ENCODE measurements at regions not wholly inside any gene's neighbourhood (a gene's known extent, or its start where the extent isn't known, plus 50 kb on each side); places are given as distances from the start of the nearest gene placed in this dataset.

- ChIA-PET CTCF (ENCODE audit: low intra/inter-chr PET ratio) (no interaction called here), POLR2A (no interaction called here)
- Histone ChIP-seq H3K4me2 (ENCODE audit: insufficient read depth, low read length) (no peak overlapping the region), H3K36me3 (ENCODE audit: control insufficient read depth, insufficient read depth, low read length) (no peaks in the 10 kb centered on the region), H4K20me1 (replicated peaks; ENCODE audit: control insufficient read depth, insufficient read depth, low read length) (no peaks in the 10 kb centered on the region), H2AFZ (ENCODE audit: low read depth, low read length) (no peak overlapping the region), H3K79me2 (ENCODE audit: control insufficient read depth, insufficient read depth, low read length) (no peaks in the 10 kb centered on the region), H3K27me3 (ENCODE audit: control insufficient read depth in 2 of 2, insufficient read depth in 2 of 2, low read length in 2 of 2) (no peaks in the 10 kb centered on the region), H3K27ac (ENCODE audit: extremely low read depth, low read depth, low read length) (no peak overlapping the region), H3K4me3 (no peak overlapping the region), H3K9me3 (replicated peaks; ENCODE audit: control insufficient read depth, insufficient read depth, low read depth, low read length) (no peaks in the 10 kb centered on the region), H3K9me1 (ENCODE audit: control insufficient read depth, insufficient read depth, low read length) (no peaks in the 10 kb centered on the region), H3K4me1 (replicated peaks in 1 of 2; ENCODE audit: control insufficient read depth in 2 of 2, insufficient read depth in 2 of 2, low read length in 2 of 2) (no peaks in the 10 kb centered on the region), H3K9ac (ENCODE audit: insufficient read depth in 1 of 2, low read depth in 2 of 2, low read length in 2 of 2) (no peak overlapping the region)
- DNase-seq (ENCODE audit: extremely low read depth in 1 of 4, low spot score in 3 of 4) (no peak), ATAC-seq (no peak), FAIRE-seq (no peak)
- intact Hi-C loops (cut with micrococcal nuclease) (no loop called here), in situ Hi-C loops (cut with MboI) (no loop called here)
- BruUV-seq (replicated peaks), result no TSS peak
- TF ChIP-seq MEF2A (IDR thresholded peaks at IDR 0.05; ENCODE audit: control insufficient read depth, low read depth, low read length) (no peak), ZFP30 (CRISPR knock-in tag; IDR thresholded peaks at IDR 0.05; ENCODE audit: borderline replicate concordance) (no peak), KAT2B (IDR thresholded peaks at IDR 0.05; ENCODE audit: low read depth, low read length) (no peak), CSDE1 (IDR thresholded peaks at IDR 0.05) (no peak), LARP7 (IDR thresholded peaks at IDR 0.05) (no peak), NCOA1 (IDR thresholded peaks at IDR 0.05; ENCODE audit: low read depth) (no peak), ZBTB5 (IDR thresholded peaks at IDR 0.05) (no peak), COPS2 (conservative IDR thresholded peaks at IDR 0.05) (no peak), ZNF395 (CRISPR knock-in tag; IDR thresholded peaks at IDR 0.05) (no peak), JUNB (CRISPR knock-in tag; conservative IDR thresholded peaks at IDR 0.05) (no peak), MXD1 (CRISPR knock-in tag; IDR thresholded peaks at IDR 0.05; ENCODE audit: borderline replicate concordance, poor library complexity, severe bottlenecking) (no peak)
- WGBS (ENCODE audit: insufficient coverage, low coverage, missing lambda C conversion rate), result 5% methylated on average over 3 of the region's 3 CpGs
Observed at GRCh38 chr3:76879959-76880358, 159.9 kb upstream of the ROBO2 start.

Data from K562 (cell line).